GM10266 (cell line): ENCODE measurements at regions not wholly inside any gene's neighbourhood (a gene's known extent, or its start where the extent isn't known, plus 50 kb on each side); places are given as distances from the start of the nearest gene placed in this dataset.

ENCODE experiments used
- DNase-seq: peaks from one replicate; pipeline ENCODE4 v3.0.0; 2012; ENCODE audit errors: extremely low spot score
- CTCF ChIP-seq: IDR thresholded peaks from 2 replicates; pipeline ENCODE4 v1.5.1; 2012; ENCODE audit warnings: mild to moderate bottlenecking, low read depth; ENCODE audit not compliant: control insufficient read depth, insufficient read depth; ENCODE audit errors: missing control alignments

- no peak for DNase-seq
- no peak for TF ChIP-seq CTCF
Measured at GRCh38 chr9:81521892-81522291, 167.5 kb downstream of the TLE1 start.

DNA sequence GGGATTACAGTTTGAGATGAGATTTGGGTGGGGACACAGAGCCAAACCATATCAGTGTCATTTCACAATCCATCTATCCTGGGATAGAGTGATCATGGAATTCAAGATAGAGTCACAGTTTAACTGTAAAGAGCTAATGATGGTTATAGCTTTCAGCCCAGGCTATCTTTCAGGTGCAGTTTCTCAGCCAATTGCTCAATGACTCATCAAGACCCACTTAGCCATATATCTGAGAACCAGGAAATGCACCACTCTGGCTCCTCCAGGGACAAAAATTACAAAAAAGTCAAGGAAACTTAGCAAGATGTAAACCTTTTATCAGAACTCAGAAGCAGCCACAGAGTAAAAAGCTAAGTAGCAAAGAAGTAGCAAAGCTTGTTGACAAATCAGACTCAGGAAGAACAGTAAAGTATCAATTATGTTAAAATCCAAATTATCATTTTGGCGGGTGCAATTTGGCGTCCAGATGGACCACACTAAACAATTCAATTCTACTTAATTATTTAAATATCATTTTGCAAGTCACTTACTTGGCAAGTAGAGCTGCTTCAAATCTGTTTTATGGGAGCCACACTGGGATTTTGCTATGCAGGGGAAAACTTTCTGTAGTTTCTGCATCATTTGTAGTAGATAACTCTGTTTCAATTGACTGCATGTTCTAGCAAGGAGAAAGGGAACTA is 169.4 kb downstream of the TLE1 start:
- TF ChIP-seq CTCF = no peak
- DNase-seq = no peak

DNA sequence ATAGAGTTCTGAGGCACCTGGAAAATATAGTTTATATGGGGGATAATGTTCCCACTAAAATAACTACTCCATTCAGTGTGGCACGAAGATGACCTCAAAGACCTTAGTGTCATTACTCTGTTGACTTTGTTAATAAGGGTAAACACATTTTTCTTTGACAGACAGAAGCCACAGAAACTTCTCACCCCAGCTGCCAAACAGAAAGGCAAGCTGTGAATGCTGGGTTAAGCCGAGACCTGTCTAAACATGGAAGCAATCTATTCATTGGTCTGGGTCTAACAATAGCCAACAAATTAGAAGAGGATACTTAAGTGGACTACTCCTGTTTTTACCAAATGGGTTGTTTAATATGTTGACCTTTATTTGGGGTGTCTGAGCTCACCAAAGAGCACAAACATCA is 171.4 kb downstream of the TLE1 start:
- TF ChIP-seq CTCF = no peak
- no peak for DNase-seq

- no peak for DNase-seq
- TF ChIP-seq CTCF = no peak
Measured at GRCh38 chr9:81513059-81513458, 176.3 kb downstream of the TLE1 start.

DNA sequence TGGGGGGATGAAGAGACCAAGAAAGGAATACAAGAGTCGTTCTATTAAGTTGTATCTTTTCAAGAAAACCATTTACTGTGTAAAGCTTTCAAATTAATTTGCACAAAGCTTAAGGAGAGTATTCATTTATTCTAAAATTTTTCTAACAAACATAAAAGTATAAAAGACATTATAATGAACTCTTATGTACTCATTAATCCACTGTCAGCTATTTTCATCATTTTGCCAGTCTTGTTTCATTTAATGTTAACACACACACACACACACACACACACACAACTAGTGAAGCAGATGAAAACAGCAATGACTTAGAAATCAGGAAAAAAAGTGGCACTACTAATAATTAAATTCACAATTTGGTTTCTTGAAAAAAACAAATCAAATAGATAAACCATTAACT is 176.7 kb downstream of the TLE1 start:
- no peak for DNase-seq
- TF ChIP-seq CTCF = no peak

GRCh38 chr9:81508476-81508875 is 180.9 kb downstream of the TLE1 start:
- no peak for DNase-seq
- TF ChIP-seq CTCF = no peak

- no peak for TF ChIP-seq CTCF
- DNase-seq = no peak
Measured at GRCh38 chr9:81506941-81507864, 182.1 kb downstream of the TLE1 start.
